Brain pericyte (primary cell): ENCODE measurements at regions not wholly inside any gene's neighbourhood (a gene's known extent, or its start where the extent isn't known, plus 50 kb on each side); places are given as distances from the start of the nearest gene placed in this dataset.
A peak's percentile ranks its signal among the peaks of the same experiment; 100 is the strongest.
"Not testable (repeated sequence)": the region's sequence is repeated elsewhere in the genome, so short reads cannot be mapped to it uniquely, and the experiment has no call there.

ENCODE experiments used
- DNase-seq: peaks from one replicate; pipeline ENCODE4 v3.0.0-alpha.2; 2012; ENCODE audit warnings: low read depth, low spot score

- no peak for DNase-seq
Observed at GRCh38 chr3:66552846-66553245, 52.0 kb upstream of the LRIG1 start.

- DNase-seq = no peak
Observed at GRCh38 chr3:66553441-66554113, 52.8 kb upstream of the LRIG1 start.

DNA sequence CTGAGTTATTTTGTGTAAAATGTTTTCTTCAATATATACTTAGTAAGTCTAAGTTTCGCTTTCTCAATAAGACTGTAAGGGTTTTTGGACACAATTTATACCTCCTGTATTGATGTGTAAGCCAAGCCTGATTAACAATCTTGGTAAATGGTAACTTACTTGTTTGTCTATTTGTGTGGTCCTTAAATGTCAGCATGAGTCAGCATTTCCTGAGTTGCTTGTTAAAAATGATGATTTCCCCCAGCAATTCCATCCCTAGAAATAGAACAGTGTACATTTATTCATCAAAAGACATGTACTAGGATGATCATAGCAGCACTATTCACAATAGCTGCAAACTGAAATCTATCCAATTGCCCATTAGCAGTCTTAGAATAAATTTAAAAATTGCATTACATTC, 53.4 kb upstream of the LRIG1 start:
- DNase-seq = no peak

DNA sequence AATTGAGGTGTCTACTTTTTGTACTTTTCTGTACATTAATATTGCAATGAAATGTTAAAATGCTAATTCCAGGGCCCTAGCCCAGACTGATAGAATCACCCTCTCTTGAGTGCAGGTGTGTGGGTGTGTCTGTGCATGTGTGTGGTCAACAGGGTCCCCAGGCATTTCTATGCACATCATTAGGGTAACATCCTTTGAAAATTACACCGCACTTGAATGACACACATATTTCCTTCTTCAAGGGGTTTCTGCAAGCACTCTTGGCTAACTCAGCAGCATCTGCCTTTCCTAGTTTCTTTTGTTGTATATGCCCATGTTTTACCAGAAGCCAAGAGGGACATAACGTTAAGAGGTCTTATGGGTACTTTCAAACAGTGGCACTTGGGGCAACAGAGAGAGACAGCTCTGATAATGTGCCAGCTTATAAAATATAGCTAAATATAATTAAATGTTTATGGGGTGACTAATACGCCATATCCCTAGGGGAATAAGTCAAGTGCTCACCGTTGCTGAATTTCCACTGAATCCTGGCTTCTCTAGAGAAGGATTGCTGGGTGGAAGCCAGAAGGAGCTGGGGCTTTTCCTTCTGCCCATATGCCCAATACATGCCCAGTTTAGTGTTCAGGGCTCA, 54.5 kb upstream of the LRIG1 start:
- no peak for DNase-seq

- DNase-seq = no peak
Observed at GRCh38 chr3:66557170-66557569, 56.3 kb upstream of the LRIG1 start.

DNA sequence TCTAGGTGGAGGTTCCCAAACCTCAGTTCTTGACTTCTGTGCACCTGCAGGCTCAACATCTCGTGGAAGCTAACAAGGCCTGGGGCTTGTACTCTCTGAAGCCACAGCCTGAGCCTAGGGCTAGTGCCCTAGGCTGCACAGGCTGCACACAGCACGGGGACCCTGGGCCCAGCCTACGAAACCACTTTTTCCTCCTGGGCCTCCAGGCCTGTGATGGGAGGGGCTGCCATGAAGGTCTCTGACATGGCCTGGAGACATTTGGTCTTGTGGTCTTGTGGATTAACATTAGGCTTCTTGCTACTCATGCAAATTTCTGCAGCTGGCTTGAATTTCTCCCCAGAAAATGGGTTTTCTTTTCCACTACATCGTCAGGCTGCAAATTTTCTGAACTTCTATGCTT, 59.1 kb upstream of the LRIG1 start:
- not testable (repeated sequence) for DNase-seq

DNA sequence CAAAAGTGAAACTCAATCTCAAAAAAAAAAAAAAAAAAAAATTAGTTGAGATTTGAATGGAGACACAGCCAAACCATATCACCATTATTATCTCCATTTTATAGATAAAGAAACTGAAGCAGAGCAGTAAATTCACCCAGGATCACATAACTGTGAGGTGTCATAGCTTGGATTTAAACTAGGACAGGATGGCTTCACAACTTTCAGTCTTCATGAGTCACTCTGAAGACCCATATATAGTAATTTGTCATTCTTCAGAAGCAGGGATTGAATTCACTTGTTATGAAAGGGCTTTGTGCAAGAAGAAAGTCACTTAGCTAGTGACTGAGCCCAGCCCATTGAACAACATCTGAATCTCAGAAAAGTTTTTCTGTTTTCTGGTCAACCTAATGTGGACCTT, 60.5 kb upstream of the LRIG1 start:
- no peak for DNase-seq

- DNase-seq = no peak
Observed at GRCh38 chr3:66565301-66565700, 64.5 kb upstream of the LRIG1 start.

DNA sequence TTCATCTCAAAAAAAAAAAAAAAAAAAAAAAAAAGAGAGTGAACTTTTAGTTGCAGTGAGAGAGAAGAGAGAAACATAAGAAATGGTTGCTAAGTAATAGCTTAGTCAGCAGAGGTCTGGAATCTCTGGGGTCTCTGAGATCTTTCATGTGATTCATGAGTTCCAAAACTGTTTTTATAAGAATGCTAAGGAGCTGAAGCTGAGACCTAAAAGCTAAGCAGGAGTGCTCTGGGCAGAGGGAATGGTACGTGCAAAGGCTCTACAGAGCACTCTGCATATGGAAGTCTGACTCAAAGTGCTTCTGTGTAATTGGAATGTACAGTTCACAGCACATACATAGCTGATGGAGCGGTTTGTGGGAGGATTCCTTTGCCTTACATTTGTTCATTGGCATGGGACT, 66.3 kb upstream of the LRIG1 start:
- peak; percentile 47 for DNase-seq

- no peak for DNase-seq
Observed at GRCh38 chr3:66572090-66572675, 71.4 kb upstream of the LRIG1 start.

DNA sequence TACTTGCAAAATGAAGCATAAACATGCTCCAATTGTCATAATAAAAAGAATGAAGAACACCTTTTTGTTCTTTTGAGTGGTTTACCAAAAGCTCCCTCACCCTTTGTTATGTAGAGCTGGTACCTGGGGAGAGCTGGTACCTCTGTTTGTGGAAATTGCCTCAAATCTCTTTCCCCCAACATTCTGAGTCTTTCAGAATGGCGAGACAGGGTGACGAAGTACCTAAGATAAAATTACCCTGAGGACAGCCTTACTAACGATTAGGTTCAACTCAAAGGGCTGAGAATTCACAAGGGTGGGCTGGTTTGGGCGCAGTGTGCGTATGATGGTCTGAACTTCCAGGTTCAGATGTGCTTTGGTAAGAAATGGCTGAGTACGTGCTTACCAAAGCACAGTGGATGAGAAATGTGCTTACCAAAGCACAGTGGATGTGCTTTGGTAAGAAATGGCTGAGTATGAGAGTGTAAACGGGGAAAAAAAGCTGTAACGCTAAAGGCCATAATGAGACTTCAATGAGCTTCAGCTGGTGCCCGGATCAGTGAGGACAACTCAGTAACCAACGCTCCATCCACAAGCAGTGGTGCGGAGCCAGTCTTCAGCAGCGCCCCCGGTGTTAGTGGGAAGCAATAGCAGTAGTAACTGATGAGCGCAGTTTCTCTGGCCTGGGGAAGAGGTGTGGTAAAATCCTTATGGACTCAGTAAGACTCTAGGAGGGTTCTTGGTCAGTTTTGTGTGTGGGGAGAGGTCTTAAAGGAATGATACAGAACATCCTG, 72.3 kb upstream of the LRIG1 start:
- DNase-seq = no peak

DNA sequence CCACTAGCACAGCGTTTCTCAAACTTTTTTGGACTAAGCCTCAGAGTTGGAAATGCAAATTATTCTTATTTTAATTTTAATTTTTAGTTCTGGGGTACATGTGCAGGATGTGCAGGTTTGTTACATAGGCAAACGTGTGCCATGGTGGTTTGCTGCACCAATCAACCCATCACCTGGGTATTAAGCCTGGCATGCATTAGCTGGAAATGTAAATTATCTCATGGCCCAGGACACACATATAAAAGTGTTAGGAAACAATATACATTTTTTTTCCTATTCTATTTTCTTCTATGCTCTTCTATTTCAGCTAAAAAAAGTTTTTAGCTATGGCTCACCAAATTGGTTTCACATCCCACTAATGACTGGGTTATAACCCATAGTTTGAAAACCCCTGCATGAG, 73.3 kb upstream of the LRIG1 start:
- no peak for DNase-seq

DNA sequence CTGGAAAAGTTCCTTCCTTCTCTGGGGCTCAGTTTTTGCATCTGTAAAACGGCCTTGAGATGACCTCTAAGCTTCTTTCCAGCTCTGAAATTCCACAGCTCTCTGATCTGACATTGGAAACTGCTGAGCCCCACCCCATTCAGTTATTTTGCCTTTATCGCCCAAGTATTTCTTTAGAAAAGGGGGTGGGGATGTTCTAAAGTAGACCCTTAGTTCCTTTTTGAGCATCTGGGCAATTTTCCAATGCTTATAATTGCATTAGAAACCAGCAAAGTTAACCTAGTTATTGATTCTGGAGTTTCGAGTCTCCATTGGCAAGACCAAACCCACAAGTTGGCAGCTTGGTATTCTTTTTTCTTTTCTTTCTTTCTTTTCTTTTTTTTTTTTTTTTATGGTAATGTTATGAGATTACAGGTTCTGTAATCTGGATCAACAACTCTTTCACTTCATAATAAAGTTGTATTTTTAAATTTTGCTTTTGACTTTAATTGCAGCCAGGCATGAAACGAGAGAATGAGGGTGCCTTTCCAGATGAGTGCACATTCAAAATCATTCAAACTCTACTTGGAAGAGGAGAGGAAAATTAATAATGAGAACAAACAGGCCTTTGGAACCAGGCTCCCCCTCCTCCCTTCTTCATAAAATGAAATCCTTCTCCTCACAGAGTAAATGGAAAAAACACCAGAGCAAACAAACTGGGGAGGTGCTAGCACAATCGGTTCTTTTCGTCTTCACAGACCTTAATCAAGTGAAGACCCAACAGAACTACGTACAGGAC, 76.8 kb upstream of the LRIG1 start:
- no peak for DNase-seq

DNA sequence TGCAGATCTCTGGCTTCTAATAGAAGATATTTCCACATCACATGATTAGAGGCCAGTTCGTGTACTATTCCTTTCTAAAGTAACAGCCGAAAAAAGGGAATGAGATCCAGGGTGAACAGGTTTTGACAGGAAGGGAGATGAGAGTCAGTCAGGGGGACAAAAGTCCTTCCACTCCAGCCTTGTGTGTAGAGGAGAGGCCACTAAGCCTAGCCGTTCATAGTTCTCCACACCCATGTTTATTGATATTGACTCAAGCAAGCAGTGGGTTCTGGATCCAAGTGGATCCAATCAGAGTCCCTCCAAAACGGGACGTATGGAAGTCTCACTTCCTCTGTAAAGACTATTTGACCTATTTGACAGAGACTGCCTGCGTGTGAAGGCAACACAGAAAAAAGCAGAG, 80.4 kb upstream of the LRIG1 start:
- no peak for DNase-seq

DNA sequence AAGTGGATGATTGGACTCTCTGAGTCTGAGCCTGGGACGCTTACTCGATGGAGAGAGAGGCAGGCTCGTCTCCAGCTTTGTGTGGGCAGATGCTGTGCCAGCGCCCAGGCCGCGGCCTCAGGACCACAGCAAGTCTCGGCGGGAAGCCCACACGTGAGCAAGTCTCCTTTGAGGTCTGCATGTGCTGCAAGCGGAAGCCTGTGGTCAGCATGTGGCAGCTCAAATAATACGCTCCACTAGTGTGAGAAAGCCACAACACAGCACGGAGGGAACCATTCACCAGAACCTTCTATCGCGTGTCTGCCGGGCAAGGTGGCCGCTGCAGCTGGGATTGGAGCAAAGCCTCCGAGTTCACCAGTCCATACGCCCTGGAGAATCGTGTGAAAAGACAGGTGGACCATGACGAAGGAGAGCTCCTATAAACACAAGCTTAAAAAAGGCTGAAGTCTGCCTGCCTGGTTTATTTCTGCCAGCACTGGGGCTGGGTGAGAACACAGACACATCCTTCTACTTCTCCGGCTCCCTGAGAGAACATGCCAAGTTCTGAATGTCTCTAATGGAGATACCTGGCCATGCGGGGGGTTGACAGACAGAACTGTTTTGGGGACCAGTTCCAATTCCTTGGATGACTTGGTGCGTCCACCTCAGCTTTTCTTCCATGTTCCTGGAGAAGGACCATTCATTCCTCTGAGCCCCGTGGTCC, 82.0 kb upstream of the LRIG1 start:
- peak; percentile 60 for DNase-seq

- DNase-seq = no peak
Observed at GRCh38 chr3:66583424-66584040, 82.7 kb upstream of the LRIG1 start.

DNA sequence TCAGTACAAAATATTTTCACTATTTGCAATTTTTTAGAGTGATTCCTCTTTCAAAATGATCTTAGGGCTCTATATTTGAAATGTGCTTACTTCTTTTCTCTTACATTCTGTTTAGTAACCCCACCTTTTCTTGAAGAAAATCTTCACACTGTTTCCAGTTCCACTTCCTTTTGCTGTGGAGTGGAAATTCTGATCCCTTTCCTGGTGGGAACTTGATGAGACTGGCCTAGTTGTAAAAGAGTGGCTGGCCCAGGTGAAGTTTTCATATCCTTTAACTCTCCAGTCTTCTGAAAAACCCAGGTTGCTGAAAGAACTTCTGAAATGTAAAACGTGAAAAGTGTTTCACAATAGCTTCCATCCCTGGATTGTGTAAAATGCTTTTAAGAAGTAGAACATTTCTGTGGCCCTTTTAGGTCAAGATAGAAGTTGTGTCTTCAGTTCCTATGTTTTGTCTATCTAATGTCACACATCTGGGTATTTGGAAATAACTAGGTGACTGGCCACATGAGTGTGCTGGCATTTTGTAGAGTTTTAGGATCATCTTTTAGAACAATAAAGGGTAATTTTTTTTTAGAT, 84.8 kb upstream of the LRIG1 start:
- no peak for DNase-seq

DNA sequence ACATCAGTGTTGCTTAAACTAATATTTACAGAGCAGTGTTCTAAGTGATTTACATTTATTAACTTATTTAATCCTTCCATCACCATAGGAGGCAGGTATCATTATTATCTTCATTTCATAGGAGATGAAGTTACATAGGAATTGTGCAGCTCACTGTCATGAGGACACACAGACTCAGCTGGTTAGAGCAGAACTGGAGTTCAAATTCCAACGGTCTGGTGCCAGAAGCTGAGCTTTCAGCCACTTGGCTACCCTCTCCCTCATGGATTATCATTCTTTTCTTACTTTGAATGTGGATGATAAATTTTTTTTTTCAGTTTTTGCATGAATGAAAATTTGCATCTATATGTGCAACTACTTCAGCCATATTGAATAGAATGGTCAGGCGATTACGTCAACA, 86.0 kb upstream of the LRIG1 start:
- no peak for DNase-seq

GRCh38 chr3:66588340-66588847, 87.6 kb upstream of the LRIG1 start:
- no peak for DNase-seq
